HCT116 (cell line): ENCODE measurements at regions not wholly inside any gene's neighbourhood (a gene's known extent, or its start where the extent isn't known, plus 50 kb on each side); places are given as distances from the start of the nearest gene placed in this dataset.
"Not testable (repeated sequence)": the region's sequence is repeated elsewhere in the genome, so short reads cannot be mapped to it uniquely, and the experiment has no call there.

Experiments used
- ATAC-seq: fragments of 200-7000 bp; cut with Tn5 transposase; 2 replicates; pipeline ENCODE4 v1.9.1; 2020; ENCODE audit warnings: mild to moderate bottlenecking, moderate library complexity
- BruUV-seq: library from RNA; stranded (reverse); fragments of 400-500 nt; replicated peaks from 2 replicates; lab custom pipeline; 2021; lab: Mats Ljungman, UMichigan
- CTCF ChIA-PET: fragments of 300-600 bp; sonication (Branson Sonifier 250); formaldehyde crosslinking; loops from one replicate; lab custom pipeline; 2021; ENCODE audit warnings: antibody characterized with exemption; lab: Charles Lee
- POLR2A ChIA-PET: fragments of 300-600, 350-600 bp; sonication (Branson Sonifier 250); formaldehyde crosslinking; loops from one replicate; lab custom pipeline; 2021; ENCODE audit warnings: antibody characterized with exemption; lab: Charles Lee
- RAD21 ChIA-PET, 2 experiments: fragments of 300-600 bp; sonication (Branson Sonifier 250); formaldehyde crosslinking; loops; one replicate each; lab custom pipeline; 2023; ENCODE audit warnings: low total read pairs in 2 of 2; ENCODE audit not compliant: uncharacterized antibody in 2 of 2, unreplicated experiment in 2 of 2, low non-redundant PET in 1 of 2; lab: Charles Lee
- DNase-seq: peaks from one replicate; pipeline ENCODE4 v3.0.0-alpha.2; 2010; ENCODE audit warnings: low read depth, low spot score
- H2AFZ ChIP-seq: fragments of 200-600 bp; shearing (Covaris generic), sonication (generic); 2 replicates; pipeline ENCODE4 v1.6.1; 2017; ENCODE audit warnings: low read depth, mixed run types, mixed read lengths, antibody characterized with exemption, low read length; ENCODE audit not compliant: poor library complexity, severe bottlenecking
- H3K27ac ChIP-seq: 2 replicates; pipeline ENCODE4 v1.5.1; 2012; ENCODE audit warnings: low read depth, low read length
- H3K27me3 ChIP-seq: fragments of 200-600 bp; sonication (generic); 2 replicates; pipeline ENCODE4 v1.6.1; 2016; ENCODE audit warnings: mixed run types, low read length, mixed read lengths; ENCODE audit not compliant: insufficient read depth
- H3K36me3 ChIP-seq, 2 experiments: fragments of 200-500 bp in 1 of 2; fragments of 200-600 bp in 1 of 2; sonication (Bioruptor generic) in 1 of 2; sonication (generic) in 1 of 2; 2 replicates each; pipeline versions ENCODE4 v1.5.1 to v1.6.1; 2014 to 2016; ENCODE audit warnings: low read length in 2 of 2, inconsistent platforms in 1 of 2, mixed read lengths in 1 of 2, mixed run types in 1 of 2; ENCODE audit not compliant: insufficient read depth in 2 of 2, control insufficient read depth in 1 of 2
- H3K4me1 ChIP-seq, 2 experiments: fragments of 200-600 bp in 1 of 2; sonication (generic) in 1 of 2; 2 replicates each; pipeline versions ENCODE4 v1.5.1 to v1.6.1; 2012 to 2017; ENCODE audit warnings: low read length in 2 of 2, inconsistent platforms in 1 of 2, mild to moderate bottlenecking in 1 of 2, mixed read lengths in 1 of 2, mixed run types in 1 of 2, moderate library complexity in 1 of 2; ENCODE audit not compliant: insufficient read depth in 2 of 2, control insufficient read depth in 1 of 2
- H3K4me2 ChIP-seq: fragments of 200-600 bp; sonication (generic); 2 replicates; pipeline ENCODE4 v1.6.1; 2017; ENCODE audit warnings: mixed run types, low read length, mixed read lengths
- H3K4me3 ChIP-seq, 2 experiments: fragments of 200-600 bp in 1 of 2; sonication (generic) in 1 of 2; replicated peaks in 1 of 2; 2 replicates each; pipeline ENCODE4 v1.5.1; 2011 to 2016; ENCODE audit warnings: low read length in 2 of 2, control low read depth in 1 of 2, low read depth in 1 of 2, mild to moderate bottlenecking in 1 of 2, mixed read lengths in 1 of 2, mixed run types in 1 of 2
- H3K79me2 ChIP-seq: fragments of 200-600 bp; sonication (generic); 2 replicates; pipeline ENCODE4 v1.6.1; 2017; ENCODE audit warnings: mild to moderate bottlenecking, mixed run types, low read length, moderate library complexity, mixed read lengths; ENCODE audit not compliant: insufficient read depth
- H3K9ac ChIP-seq: fragments of 200-600 bp; sonication (generic); 2 replicates; pipeline ENCODE4 v1.6.1; 2016; ENCODE audit warnings: low read length, mixed read lengths
- H3K9me2 ChIP-seq: fragments of 200-600 bp; sonication (generic), shearing (Covaris generic); 2 replicates; pipeline ENCODE4 v1.6.1; 2017; ENCODE audit warnings: mixed run types, mild to moderate bottlenecking, moderate library complexity; ENCODE audit not compliant: insufficient read depth
- H3K9me3 ChIP-seq, 2 experiments: fragments of 200-500 bp in 1 of 2; fragments of 200-600 bp in 1 of 2; sonication (Bioruptor generic) in 1 of 2; sonication (generic) in 1 of 2; 2 replicates each; pipeline ENCODE4 v1.6.1; 2014 to 2017; ENCODE audit warnings: low read length in 2 of 2, mixed read lengths in 2 of 2, inconsistent platforms in 1 of 2, low read depth in 1 of 2, mild to moderate bottlenecking in 1 of 2, mixed run types in 1 of 2, moderate library complexity in 1 of 2; ENCODE audit not compliant: control insufficient read depth in 1 of 2, insufficient read depth in 1 of 2
- H4K20me1 ChIP-seq: fragments of 200-600 bp; sonication (generic), shearing (Covaris generic); 2 replicates; pipeline ENCODE4 v1.6.1; 2017; ENCODE audit warnings: mixed run types, mild to moderate bottlenecking, moderate library complexity; ENCODE audit not compliant: insufficient read depth
- EZH2 ChIP-seq: fragments of 200-600 bp; sonication (generic); IDR thresholded peaks from 2 replicates; pipeline ENCODE4 v1.6.1; 2017; ENCODE audit warnings: antibody characterized with exemption, mixed run types
- JUND ChIP-seq: IDR thresholded peaks from 2 replicates; pipeline ENCODE4 v1.6.1; 2012
- POLR2A ChIP-seq: IDR thresholded peaks from 2 replicates; pipeline ENCODE4 v1.7.0; 2011; ENCODE audit warnings: borderline replicate concordance; ENCODE audit not compliant: insufficient read depth, insufficient read length; ENCODE audit errors: extremely low read depth
- POLR2AphosphoS5 ChIP-seq: IDR thresholded peaks from 2 replicates; pipeline ENCODE4 v1.6.1; 2011; ENCODE audit warnings: mild to moderate bottlenecking, low read depth, low read length, moderate library complexity
- ZFX ChIP-seq: fragments of 450-650 bp; IDR thresholded peaks from 2 replicates; pipeline ENCODE4 v1.6.1; 2017
- ZNF274 ChIP-seq: fragments of 200-500 bp; sonication (Bioruptor generic); IDR thresholded peaks from 2 replicates; pipeline ENCODE4 v1.6.1; 2014; ENCODE audit warnings: mild to moderate bottlenecking, low read depth, low read length, inconsistent platforms
- intact Hi-C: fragments of 100-400 bp; cut with micrococcal nuclease; formaldehyde crosslinking; loops from 2 replicates; pipeline ENCODE4 v1.10.0; 2022
- TF ChIP-seq, protein P1 (sequence below): IDR thresholded peaks from 2 replicates; pipeline ENCODE4 v1.6.1; 2012; ENCODE audit warnings: low read depth
- TF ChIP-seq, protein P2 (sequence below), 3 experiments: fragments of 200-600 bp in 1 of 3; sonication (generic) in 1 of 3; IDR thresholded peaks in 2 of 3; conservative IDR thresholded peaks in 1 of 3; 2 replicates each; pipeline ENCODE4 v1.5.1; 2012 to 2017; ENCODE audit warnings: low read depth in 2 of 3, low read length in 2 of 3, antibody characterized with exemption in 1 of 3, borderline replicate concordance in 1 of 3, control low read depth in 1 of 3, mild to moderate bottlenecking in 1 of 3, mixed read lengths in 1 of 3, mixed run types in 1 of 3, moderate library complexity in 1 of 3; ENCODE audit not compliant: insufficient read depth in 1 of 3
- TF ChIP-seq, protein P3 (sequence below): IDR thresholded peaks from 2 replicates; pipeline ENCODE4 v1.6.1; 2012

DNA sequence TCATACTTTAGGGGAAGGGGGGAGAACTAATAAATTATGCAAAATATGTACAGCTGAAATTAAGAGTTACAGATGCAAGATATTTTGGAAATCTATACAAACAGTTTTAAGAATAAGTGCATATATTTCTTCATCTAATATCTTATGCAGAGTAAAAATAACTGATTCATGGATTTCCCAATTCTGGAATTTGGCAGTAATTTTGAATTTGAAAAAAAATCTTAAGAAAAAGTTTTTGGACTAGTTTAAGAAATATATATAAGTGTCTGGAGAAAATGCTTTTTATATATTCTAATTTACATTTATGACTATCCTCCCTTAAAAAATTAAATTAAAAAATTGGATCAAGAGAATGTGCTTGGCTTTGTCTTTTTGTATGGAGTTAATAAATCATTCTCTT lies 474.3 kb downstream of the BRINP3 start:
- Histone ChIP-seq H3K27me3 (no peaks in the 10 kb centered on the region), H2AFZ (no peak overlapping the region), H3K79me2 (no peaks in the 10 kb centered on the region), H3K36me3 (no peaks in the 10 kb centered on the region), H3K9ac (no peak overlapping the region), H3K9me3 (no peaks in the 10 kb centered on the region), H3K4me3 (no peak overlapping the region), H3K4me2 (no peak overlapping the region), H3K4me1 (peaks cover 0 to 10% of the 10 kb centered on the region in 2 experiments; a peak in 2 of 4 replicates), H3K9me2 (peaks cover 11% of the 10 kb centered on the region; the same call in 1 of the 2 replicates), H3K27ac (no peak overlapping the region), H4K20me1 (no peaks in the 10 kb centered on the region)
- TF ChIP-seq ZNF274 = no peak
- no peak for TF ChIP-seq JUND
- no peak for TF ChIP-seq ZFX
- TF ChIP-seq POLR2A = no peak
- ChIA-PET RAD21 (no interaction called here), CTCF (no interaction called here), POLR2A (no interaction called here)
- BruUV-seq = no TSS peak
- ATAC-seq (no peak), DNase-seq (no peak)
- intact Hi-C loops = no loop called here

DNA sequence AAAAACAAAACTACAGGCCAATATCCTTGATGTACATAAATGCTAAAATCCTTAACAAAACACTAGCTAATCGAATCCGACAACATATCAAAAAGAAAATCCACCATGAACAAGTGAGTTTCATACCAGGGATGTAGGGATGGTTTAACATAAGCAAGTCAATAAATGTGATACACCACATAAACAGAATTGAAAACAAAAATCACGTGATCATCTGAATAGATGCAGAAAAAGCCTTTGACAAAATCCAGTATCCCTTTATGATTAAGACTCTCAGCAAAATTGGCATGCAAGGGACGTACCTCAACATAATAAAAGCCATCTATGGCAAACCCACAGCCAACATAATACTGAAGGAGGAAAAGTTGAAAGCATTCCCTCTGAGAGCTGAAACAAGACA lies 466.1 kb downstream of the BRINP3 start:
- no peak overlapping the region for H2AFZ ChIP-seq
- H3K4me1 ChIP-seq = no peaks in the 10 kb centered on the region
- POLR2A ChIA-PET = no interaction called here
- no TSS peak for BruUV-seq
- H3K27me3 ChIP-seq = no peaks in the 10 kb centered on the region
- TF ChIP-seq, protein P1, sequence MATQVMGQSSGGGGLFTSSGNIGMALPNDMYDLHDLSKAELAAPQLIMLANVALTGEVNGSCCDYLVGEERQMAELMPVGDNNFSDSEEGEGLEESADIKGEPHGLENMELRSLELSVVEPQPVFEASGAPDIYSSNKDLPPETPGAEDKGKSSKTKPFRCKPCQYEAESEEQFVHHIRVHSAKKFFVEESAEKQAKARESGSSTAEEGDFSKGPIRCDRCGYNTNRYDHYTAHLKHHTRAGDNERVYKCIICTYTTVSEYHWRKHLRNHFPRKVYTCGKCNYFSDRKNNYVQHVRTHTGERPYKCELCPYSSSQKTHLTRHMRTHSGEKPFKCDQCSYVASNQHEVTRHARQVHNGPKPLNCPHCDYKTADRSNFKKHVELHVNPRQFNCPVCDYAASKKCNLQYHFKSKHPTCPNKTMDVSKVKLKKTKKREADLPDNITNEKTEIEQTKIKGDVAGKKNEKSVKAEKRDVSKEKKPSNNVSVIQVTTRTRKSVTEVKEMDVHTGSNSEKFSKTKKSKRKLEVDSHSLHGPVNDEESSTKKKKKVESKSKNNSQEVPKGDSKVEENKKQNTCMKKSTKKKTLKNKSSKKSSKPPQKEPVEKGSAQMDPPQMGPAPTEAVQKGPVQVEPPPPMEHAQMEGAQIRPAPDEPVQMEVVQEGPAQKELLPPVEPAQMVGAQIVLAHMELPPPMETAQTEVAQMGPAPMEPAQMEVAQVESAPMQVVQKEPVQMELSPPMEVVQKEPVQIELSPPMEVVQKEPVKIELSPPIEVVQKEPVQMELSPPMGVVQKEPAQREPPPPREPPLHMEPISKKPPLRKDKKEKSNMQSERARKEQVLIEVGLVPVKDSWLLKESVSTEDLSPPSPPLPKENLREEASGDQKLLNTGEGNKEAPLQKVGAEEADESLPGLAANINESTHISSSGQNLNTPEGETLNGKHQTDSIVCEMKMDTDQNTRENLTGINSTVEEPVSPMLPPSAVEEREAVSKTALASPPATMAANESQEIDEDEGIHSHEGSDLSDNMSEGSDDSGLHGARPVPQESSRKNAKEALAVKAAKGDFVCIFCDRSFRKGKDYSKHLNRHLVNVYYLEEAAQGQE = no peak
- TF ChIP-seq EZH2 (no peak), ZNF274 (no peak), POLR2AphosphoS5 (no peak), POLR2A (no peak)
- TF ChIP-seq, protein P2, sequence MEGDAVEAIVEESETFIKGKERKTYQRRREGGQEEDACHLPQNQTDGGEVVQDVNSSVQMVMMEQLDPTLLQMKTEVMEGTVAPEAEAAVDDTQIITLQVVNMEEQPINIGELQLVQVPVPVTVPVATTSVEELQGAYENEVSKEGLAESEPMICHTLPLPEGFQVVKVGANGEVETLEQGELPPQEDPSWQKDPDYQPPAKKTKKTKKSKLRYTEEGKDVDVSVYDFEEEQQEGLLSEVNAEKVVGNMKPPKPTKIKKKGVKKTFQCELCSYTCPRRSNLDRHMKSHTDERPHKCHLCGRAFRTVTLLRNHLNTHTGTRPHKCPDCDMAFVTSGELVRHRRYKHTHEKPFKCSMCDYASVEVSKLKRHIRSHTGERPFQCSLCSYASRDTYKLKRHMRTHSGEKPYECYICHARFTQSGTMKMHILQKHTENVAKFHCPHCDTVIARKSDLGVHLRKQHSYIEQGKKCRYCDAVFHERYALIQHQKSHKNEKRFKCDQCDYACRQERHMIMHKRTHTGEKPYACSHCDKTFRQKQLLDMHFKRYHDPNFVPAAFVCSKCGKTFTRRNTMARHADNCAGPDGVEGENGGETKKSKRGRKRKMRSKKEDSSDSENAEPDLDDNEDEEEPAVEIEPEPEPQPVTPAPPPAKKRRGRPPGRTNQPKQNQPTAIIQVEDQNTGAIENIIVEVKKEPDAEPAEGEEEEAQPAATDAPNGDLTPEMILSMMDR (IDR thresholded peaks at IDR 0.05 in 2 of 3, conservative IDR thresholded peaks at IDR 0.05 in 1 of 3; ENCODE audit: borderline replicate concordance in 1 of 3, insufficient read depth in 1 of 3, low read depth in 2 of 3, low read length in 2 of 3) = no peak
- TF ChIP-seq, protein P3, sequence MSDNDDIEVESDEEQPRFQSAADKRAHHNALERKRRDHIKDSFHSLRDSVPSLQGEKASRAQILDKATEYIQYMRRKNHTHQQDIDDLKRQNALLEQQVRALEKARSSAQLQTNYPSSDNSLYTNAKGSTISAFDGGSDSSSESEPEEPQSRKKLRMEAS = no peak
- CTCF ChIA-PET = no interaction called here
- no peak overlapping the region for H3K4me3 ChIP-seq
- no peak for DNase-seq
- no peaks in the 10 kb centered on the region for H3K9me2 ChIP-seq
- no peaks in the 10 kb centered on the region for H3K36me3 ChIP-seq
- no peaks in the 10 kb centered on the region for H3K79me2 ChIP-seq
- H3K4me2 ChIP-seq = no peak overlapping the region
- no peak overlapping the region for H3K9ac ChIP-seq
- H3K9me3 ChIP-seq = no peaks in the 10 kb centered on the region
- RAD21 ChIA-PET = no interaction called here
- no peaks in the 10 kb centered on the region for H4K20me1 ChIP-seq
- H3K27ac ChIP-seq = no peak overlapping the region
- no peak for ATAC-seq
- intact Hi-C loops = no loop called here

DNA sequence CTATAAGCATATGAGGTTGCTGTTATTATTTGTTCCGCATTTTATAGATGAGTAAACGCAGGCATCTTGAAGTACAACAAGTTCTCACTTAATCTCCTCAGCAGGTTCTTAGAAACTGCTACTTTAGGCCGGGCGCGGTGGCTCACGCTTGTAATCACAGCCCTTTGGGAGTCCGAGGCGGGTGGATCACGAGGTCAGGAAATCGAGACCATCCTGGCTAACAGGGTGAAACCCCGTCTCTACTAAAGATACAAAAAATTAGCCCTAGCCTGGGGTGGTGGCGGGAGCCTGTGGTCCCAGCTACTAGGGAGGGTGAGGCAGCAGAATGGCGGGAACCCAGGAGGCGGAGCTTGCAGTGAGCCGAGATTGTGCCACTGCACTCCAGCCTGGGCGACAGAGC lies 458.5 kb downstream of the BRINP3 start:
- H3K9ac ChIP-seq, H3K4me2 ChIP-seq, DNase-seq, H4K20me1 ChIP-seq, BruUV-seq, H3K4me3 ChIP-seq, POLR2A ChIA-PET, RAD21 ChIA-PET, H3K4me1 ChIP-seq, H3K27ac ChIP-seq, intact Hi-C loops, H3K9me2 ChIP-seq, H3K36me3 ChIP-seq, H3K79me2 ChIP-seq, CTCF ChIA-PET, H2AFZ ChIP-seq, H3K27me3 ChIP-seq, H3K9me3 ChIP-seq, ATAC-seq: not testable (repeated sequence)
